Right lobe of liver (tissue), 6 donors: ENCODE measurements at regions not wholly inside any gene's neighbourhood (a gene's known extent, or its start where the extent isn't known, plus 50 kb on each side); places are given as distances from the start of the nearest gene placed in this dataset.
"Not testable (repeated sequence)": the region's sequence is repeated elsewhere in the genome, so short reads cannot be mapped to it uniquely, and the experiment has no call there.

Source experiments
- ATAC-seq, 4 donors: fragments of 200-7000 bp; cut with Tn5 transposase; one replicate each; pipeline ENCODE4 v1.9.1; 2020; ENCODE audit warnings: mild to moderate bottlenecking in 4 of 4, moderate library complexity in 4 of 4
- DNase-seq, 3 donors: peaks; one replicate each; pipeline ENCODE4 v3.0.0-alpha.2; 2020
- H3K27ac ChIP-seq, 3 donors: fragments of 200-600 bp; one replicate each; pipeline ENCODE4 v1.8.0; 2022
- H3K27me3 ChIP-seq, 2 donors: fragments of 200-600 bp; one replicate each; pipeline ENCODE4 v1.8.0; 2022
- H3K36me3 ChIP-seq, 4 donors: fragments of 200-600 bp; sonication (generic) in 1 of 4; one replicate each; pipeline versions ENCODE4 v1.5.1 to v1.8.0; 2017 to 2022; ENCODE audit warnings: control low read depth in 1 of 4
- H3K4me1 ChIP-seq, 4 donors: fragments of 200-600 bp; sonication (generic) in 1 of 4; one replicate each; pipeline versions ENCODE4 v1.5.1 to v1.8.0; 2017 to 2022; ENCODE audit warnings: control low read depth in 1 of 4
- H3K4me3 ChIP-seq, 3 donors: fragments of 200-600 bp; one replicate each; pipeline ENCODE4 v1.8.0; 2022
- H3K9me3 ChIP-seq, 4 donors: fragments of 200-600 bp; sonication (generic) in 1 of 4; one replicate each; pipeline versions ENCODE4 v1.5.1 to v1.8.0; 2017 to 2022; ENCODE audit warnings: control low read depth in 1 of 4
- POLR2A ChIP-seq: fragments of 450-650 bp; IDR thresholded peaks from one replicate; pipeline ENCODE4 v1.6.1; 2017; ENCODE audit warnings: antibody characterized with exemption, mild to moderate bottlenecking
- WGBS: methylation state at CpG from one replicate; pipeline ENCODE4 v1.1.6; 2018; ENCODE audit warnings: low coverage, low lambda C conversion rate; ENCODE audit not compliant: insufficient coverage; ENCODE audit errors: missing lambda C conversion rate; 5-methylcytosine and 5-hydroxymethylcytosine counted together
- intact Hi-C, 2 donors: fragments of 100-400 bp; cut with DNase I; formaldehyde crosslinking; loops; one replicate each; pipeline versions ENCODE4 v1.11.2 to v1.14.1; 2022
- TF ChIP-seq, protein P1 (sequence below), 4 donors: fragments of 200-600 bp in 3 of 4; fragments of 450-650 bp in 1 of 4; IDR thresholded peaks; one replicate each; pipeline versions ENCODE4 v1.5.1 to v1.8.0; 2016 to 2022; ENCODE audit warnings: antibody characterized with exemption in 4 of 4, mild to moderate bottlenecking in 2 of 4
- donor health status: DM: no; HTN: yes; CAD: no.
- donor health status: DM: no; HTN: no; CAD: no.
- donor health status: DM: no; HTN: no; CAD: no.
- donor health status: DM: no; HTN: yes; CAD: no.
- donor health status: DM: no; HTN: yes; CAD: no.

DNA sequence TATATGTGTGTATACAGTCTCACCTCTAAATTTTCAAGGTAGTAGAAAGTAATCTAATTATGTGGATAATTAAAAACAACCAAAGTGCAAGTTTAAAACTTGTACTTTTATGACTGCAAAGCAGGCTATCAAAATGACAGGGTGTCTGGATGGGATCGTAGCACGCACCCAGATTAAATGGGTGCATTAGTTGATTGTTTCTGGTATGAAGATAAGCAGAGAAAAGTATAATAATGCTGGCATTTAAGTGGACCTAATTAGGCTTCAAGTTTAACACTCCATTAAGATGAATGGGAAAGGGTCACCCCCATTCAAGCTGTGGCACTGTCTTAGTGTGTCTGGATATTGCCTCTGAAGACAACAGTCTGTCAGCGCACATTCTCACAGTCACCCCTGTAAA lies 124.6 kb upstream of the ZEB2 start:
- intact Hi-C loops, result no loop called here
- no peaks in the 10 kb centered on the region for H3K9me3 ChIP-seq
- no peak for ATAC-seq
- no peaks in the 10 kb centered on the region for H3K36me3 ChIP-seq
- WGBS, result 83% methylated on average over 3 of the region's 3 CpGs
- H3K4me3 ChIP-seq, result no peak overlapping the region
- no peak for DNase-seq
- no peaks in the 10 kb centered on the region for H3K4me1 ChIP-seq
- TF ChIP-seq, protein P1, sequence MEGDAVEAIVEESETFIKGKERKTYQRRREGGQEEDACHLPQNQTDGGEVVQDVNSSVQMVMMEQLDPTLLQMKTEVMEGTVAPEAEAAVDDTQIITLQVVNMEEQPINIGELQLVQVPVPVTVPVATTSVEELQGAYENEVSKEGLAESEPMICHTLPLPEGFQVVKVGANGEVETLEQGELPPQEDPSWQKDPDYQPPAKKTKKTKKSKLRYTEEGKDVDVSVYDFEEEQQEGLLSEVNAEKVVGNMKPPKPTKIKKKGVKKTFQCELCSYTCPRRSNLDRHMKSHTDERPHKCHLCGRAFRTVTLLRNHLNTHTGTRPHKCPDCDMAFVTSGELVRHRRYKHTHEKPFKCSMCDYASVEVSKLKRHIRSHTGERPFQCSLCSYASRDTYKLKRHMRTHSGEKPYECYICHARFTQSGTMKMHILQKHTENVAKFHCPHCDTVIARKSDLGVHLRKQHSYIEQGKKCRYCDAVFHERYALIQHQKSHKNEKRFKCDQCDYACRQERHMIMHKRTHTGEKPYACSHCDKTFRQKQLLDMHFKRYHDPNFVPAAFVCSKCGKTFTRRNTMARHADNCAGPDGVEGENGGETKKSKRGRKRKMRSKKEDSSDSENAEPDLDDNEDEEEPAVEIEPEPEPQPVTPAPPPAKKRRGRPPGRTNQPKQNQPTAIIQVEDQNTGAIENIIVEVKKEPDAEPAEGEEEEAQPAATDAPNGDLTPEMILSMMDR (IDR thresholded peaks at IDR 0.05), result no peak
- TF ChIP-seq POLR2A, result no peak
- H3K27me3 ChIP-seq, result no peaks in the 10 kb centered on the region
- H3K27ac ChIP-seq, result no peak overlapping the region

DNA sequence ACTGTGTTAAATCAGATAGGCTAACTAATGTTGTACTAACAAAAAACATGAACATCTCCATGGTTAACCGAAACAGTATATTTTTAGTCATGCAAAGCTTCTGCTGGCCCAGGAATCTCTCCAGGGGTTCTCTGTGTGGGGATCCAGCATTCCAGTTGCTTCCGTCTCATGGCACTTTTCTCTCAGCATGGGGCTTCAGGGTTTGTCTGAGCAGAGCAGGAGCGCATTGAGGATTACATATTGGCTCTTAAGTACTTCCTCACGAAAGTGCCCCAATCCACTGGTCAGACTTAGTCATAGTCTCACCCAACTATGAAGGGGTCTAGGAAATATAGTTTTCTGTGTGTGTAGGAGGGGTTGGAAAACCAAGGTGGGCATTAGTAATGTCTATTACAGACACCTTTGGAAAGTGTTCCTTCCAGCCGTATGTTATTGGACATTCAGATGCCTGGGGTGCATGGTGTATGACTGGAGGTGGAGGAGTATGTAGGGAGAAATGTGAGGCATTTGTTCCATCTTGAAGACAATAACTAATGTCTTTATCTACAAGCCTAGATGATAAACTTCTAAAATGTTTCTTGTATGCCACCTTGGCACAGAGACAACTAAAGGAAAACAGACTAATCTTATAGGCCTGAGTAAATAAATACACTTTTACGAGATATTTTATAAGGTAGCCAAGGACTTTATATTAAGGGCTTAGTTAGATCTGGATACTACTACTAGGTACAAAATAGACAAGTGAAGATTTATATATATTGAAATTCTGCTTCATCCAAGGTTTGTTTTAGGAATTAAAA lies 123.8 kb upstream of the ZEB2 start:
- Histone ChIP-seq H3K27ac (no peak overlapping the region), H3K27me3 (no peaks in the 10 kb centered on the region), H3K9me3 (no peaks in the 10 kb centered on the region), H3K4me1 (no peaks in the 10 kb centered on the region), H3K4me3 (no peak overlapping the region), H3K36me3 (no peaks in the 10 kb centered on the region)
- ATAC-seq (no peak), DNase-seq (no peak)
- intact Hi-C loops, result no loop called here
- no peak for TF ChIP-seq POLR2A
- TF ChIP-seq, protein P1 (IDR thresholded peaks at IDR 0.05), result no peak
- 69% methylated on average over 5 of the region's 6 CpGs for WGBS

DNA sequence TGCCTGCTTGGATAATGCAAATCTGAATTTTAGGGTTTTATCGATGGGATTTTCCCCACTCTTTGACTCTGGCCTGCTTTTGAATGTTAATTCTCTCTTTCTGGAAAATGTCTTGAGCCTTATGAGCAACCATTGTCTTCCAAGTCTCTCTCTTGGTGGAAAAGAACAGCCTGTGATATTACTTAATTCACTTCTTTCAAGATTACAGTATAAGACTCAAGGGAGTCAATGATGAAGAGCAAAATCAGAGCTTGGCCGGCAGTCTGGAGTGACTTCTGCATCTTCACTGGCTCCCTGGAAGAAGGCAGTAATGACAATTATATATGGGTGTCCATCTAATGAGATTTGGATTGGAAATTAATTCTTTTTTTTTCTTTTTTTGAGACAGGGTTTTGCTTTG lies 122.9 kb upstream of the ZEB2 start:
- no peak overlapping the region for H3K4me3 ChIP-seq
- no peak for ATAC-seq

DNA sequence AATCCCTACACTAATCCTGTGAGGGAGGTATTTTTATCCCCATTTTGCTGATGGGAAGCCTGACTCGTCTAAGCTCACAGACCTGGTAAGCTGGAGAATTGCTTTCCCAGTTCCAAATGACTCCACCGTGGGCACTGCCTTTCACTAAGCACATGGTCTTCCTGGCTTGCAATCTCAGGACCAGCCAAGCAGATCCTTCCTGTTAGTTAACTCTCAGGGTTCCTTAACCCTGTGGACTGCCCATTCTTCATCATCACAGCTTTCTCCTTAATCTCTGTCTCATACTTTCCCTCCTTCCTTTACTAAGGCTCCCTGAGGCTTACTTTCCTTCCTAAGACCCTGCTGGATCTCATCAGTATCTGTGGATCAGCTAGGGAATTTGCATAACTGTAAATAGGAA lies 122.2 kb upstream of the ZEB2 start:
- ATAC-seq, result no peak
- Histone ChIP-seq H3K9me3 (no peaks in the 10 kb centered on the region), H3K4me3 (no peak overlapping the region), H3K27ac (no peak overlapping the region), H3K36me3 (no peaks in the 10 kb centered on the region), H3K27me3 (no peaks in the 10 kb centered on the region), H3K4me1 (no peaks in the 10 kb centered on the region)
- WGBS, result 15% methylated on average over 2 of the region's 2 CpGs
- no peak for DNase-seq
- TF ChIP-seq, protein P1 (IDR thresholded peaks at IDR 0.05), result no peak
- no peak for TF ChIP-seq POLR2A
- intact Hi-C loops, result no loop called here

More for the DNA sequence above, 122.9 kb upstream of the ZEB2 start:
- Histone ChIP-seq H3K4me1 (no peaks in the 10 kb centered on the region), H3K9me3 (no peaks in the 10 kb centered on the region), H3K36me3 (no peaks in the 10 kb centered on the region), H3K27me3 (no peaks in the 10 kb centered on the region), H3K27ac (no peak overlapping the region)
- DNase-seq, result no peak
- 85% methylated on average over 2 of the region's 2 CpGs for WGBS
- TF ChIP-seq POLR2A, result no peak
- TF ChIP-seq, protein P1 (IDR thresholded peaks at IDR 0.05), result no peak
- intact Hi-C loops, result no loop called here

DNA sequence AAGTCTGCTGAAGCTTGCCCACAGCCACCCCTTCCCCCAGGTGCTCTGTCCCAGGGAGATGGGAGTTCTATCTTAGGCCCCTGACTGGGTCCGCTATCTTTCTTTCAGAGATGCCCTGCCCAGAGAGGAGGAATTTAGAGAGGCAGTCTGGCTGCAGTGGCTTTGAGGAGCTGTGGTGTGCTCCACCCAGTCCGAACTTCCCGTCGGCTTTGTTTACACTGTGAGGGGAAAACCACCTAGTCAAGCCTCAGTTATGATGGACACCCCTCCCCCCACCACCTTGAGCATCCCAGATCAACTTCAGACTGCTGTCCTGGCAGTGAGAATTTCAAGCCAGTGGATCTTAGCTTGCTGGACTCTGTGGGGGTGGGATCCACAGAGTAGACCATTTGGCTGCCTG lies 118.3 kb upstream of the ZEB2 start:
- H3K27me3 ChIP-seq, intact Hi-C loops, H3K4me1 ChIP-seq, H3K36me3 ChIP-seq, ATAC-seq, DNase-seq, H3K27ac ChIP-seq, H3K4me3 ChIP-seq, H3K9me3 ChIP-seq: not testable (repeated sequence)
- WGBS, result 60% methylated on average over 2 of the region's 4 CpGs

DNA sequence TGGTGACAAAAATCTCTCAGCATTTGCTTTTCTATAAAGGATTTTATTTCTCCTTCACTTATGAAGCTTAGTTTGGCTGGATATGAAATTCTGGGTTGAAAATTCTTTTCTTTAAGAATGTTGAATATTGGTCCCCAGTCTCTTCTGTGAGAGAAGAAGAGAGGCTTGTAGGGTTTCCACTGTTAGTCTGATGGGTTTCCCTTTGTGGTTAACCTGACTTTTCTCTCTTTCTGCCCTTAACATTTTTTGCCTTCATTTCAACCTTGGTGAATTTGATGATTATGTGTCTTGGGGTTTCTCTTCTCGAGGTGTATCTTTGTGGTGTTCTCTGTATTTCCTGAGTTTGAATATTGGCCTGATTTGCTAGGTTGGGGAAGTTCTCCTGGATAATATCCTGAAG lies 116.9 kb upstream of the ZEB2 start:
- H3K27me3 ChIP-seq, H3K27ac ChIP-seq, DNase-seq, H3K4me1 ChIP-seq, H3K36me3 ChIP-seq, ATAC-seq, intact Hi-C loops, H3K4me3 ChIP-seq, H3K9me3 ChIP-seq: not testable (repeated sequence)
- WGBS, result 44% methylated on average over 1 of the region's 1 CpG
